Neuron (in vitro differentiated cells): ENCODE measurements at regions not wholly inside any gene's neighbourhood (a gene's known extent, or its start where the extent isn't known, plus 50 kb on each side); places are given as distances from the start of the nearest gene placed in this dataset.
"Not testable (repeated sequence)": the region's sequence is repeated elsewhere in the genome, so short reads cannot be mapped to it uniquely, and the experiment has no call there.

Source experiments
- H2AFZ ChIP-seq: one replicate; pipeline ENCODE4 v1.6.1; 2013; ENCODE audit warnings: low read depth, mild to moderate bottlenecking, inconsistent platforms, low read length, moderate library complexity
- H3K27me3 ChIP-seq: one replicate; pipeline ENCODE4 v1.6.1; 2013; ENCODE audit warnings: low read length; ENCODE audit not compliant: insufficient read depth
- H3K36me3 ChIP-seq: one replicate; pipeline ENCODE4 v1.6.1; 2013; ENCODE audit warnings: low read length; ENCODE audit not compliant: insufficient read depth
- H3K4me1 ChIP-seq: one replicate; pipeline ENCODE4 v1.6.1; 2013; ENCODE audit warnings: low read length; ENCODE audit not compliant: insufficient read depth
- H3K4me3 ChIP-seq: 2 replicates; pipeline ENCODE4 v1.5.1; 2013; ENCODE audit warnings: mild to moderate bottlenecking, low read length, moderate library complexity
- H3K9me3 ChIP-seq: one replicate; pipeline ENCODE4 v1.6.1; 2013; ENCODE audit warnings: low read length

DNA sequence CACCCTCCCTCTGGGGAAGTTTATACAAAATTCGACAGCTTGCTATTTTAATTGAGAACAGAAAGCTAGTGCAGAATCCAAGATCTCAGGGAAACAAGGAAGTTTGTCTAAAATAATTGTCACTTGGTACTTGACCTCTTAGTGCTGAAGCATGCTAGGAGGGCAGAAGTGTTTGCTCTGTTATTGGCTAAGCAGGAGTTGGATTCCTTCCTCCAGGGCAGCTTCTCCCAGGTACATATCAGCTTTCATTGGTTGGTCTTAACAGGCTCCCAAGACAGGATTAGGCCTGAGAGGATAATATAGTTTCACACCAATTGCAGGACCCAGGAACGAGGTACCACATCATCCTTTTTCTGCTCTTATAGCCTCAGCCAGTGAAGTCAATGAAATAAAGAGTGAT lies 432.8 kb downstream of the IRX1 start:
- Histone ChIP-seq H3K4me1 (peaks cover 21% of the 10 kb centered on the region), H3K4me3 (no peak overlapping the region), H3K27me3 (no peaks in the 10 kb centered on the region), H3K36me3 (no peaks in the 10 kb centered on the region), H3K9me3 (no peaks in the 10 kb centered on the region), H2AFZ (no peak overlapping the region)

DNA sequence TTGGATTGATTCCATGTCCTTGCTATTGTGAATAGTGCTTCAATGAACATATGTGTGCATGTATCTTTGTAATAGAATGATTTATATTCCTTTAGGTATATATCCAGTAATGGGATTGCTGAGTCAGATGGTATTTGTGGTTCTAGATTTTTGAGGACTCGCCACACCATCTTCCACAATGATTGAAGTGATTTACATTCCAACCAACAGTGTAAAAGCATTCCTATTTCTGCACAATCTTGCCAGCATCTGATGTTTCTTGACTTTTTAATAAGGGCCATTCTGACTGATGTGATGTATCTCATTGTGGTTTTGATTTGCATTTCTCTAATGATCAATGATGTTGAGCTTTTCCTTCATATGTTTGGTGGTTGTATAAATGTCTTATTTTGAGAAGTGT lies 437.9 kb downstream of the IRX1 start:
- not testable (repeated sequence) for H3K36me3 ChIP-seq, H3K9me3 ChIP-seq, H3K4me3 ChIP-seq, H3K27me3 ChIP-seq, H3K4me1 ChIP-seq, H2AFZ ChIP-seq

DNA sequence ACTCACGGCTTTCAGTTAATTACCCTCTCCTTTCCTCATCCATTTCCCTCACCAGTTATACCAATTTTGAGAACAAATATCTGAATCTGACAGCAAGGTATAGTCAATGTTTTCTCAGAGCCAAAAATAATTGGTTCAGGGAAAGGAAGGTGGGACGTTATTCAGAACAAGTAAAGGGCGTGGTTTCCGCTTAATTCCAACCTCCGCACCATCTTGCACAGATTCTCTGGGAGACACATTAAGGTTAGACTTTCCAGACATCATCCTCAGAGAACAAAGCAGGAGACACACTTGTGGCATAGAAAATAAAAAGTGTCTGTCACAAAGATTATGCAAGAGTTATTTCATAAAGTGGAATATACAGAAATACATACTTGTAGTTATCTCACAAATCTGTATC lies 441.2 kb downstream of the IRX1 start:
- H3K36me3 ChIP-seq: no peaks in the 10 kb centered on the region
- H3K27me3 ChIP-seq: no peaks in the 10 kb centered on the region
- no peak overlapping the region for H2AFZ ChIP-seq
- no peak overlapping the region for H3K4me3 ChIP-seq
- peaks cover 3% of the 10 kb centered on the region for H3K4me1 ChIP-seq
- H3K9me3 ChIP-seq: no peaks in the 10 kb centered on the region

DNA sequence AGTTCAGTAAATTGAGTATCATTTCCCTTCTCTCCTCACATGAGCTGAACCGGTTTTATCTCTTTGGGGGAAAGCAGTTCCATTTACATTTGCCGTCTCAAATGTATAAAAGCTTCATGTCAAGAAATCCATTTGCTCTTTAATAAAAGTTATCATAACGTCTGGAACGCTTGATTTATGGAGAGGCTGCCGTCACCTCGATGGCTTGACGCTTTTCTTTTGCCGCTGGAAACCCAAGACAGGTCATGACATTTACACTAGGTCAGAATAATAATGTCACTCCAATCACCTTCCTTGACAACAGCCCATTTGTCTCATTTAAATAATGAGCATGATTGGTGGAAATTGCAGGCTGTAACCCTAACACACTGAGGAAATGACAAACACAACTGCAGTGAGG lies 443.4 kb downstream of the IRX1 start:
- Histone ChIP-seq H3K27me3 (no peaks in the 10 kb centered on the region), H3K36me3 (no peaks in the 10 kb centered on the region), H3K9me3 (no peaks in the 10 kb centered on the region), H3K4me3 (no peak overlapping the region), H2AFZ (no peak overlapping the region), H3K4me1 (peaks cover 3% of the 10 kb centered on the region)

DNA sequence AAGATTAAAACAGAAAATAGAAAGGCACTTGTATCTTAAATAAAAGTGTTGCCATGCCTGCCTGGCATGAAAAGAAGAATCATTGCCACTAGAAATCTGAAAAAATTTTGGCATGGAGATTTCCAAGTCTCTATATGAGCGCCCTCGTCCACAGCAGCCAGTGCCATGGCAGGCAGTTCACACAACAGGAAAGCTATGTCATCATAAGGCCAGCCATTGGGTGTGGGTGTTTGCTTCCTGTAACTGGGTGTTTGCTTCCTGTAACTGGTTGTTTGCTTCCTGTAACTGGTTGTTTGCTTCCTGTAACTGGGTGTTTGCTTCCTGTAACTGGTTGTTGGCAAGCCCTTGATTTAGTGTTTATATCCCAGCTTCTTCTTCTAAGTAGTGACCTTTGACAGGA lies 446.7 kb downstream of the IRX1 start:
- H3K4me1 ChIP-seq: peaks cover 3% of the 10 kb centered on the region

DNA sequence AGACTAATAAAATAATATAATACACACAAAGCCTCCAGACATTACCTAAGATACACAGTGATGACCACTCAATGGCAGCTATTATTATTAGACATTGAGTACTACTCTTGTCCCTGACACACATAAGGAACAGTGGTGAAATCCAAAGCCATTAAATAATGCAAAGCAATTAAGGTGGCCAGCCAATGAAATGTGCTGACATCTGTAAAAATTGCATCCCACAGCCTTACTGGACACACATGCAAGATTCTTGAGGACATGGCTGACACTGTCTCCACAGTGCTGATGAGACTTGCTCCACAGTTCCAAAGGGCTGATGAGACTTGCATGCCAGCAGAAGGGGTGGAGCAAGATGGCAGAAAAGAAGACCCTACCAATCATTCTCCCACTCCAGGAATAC lies 447.5 kb downstream of the IRX1 start:
- Histone ChIP-seq H3K27me3 (no peaks in the 10 kb centered on the region), H3K36me3 (no peaks in the 10 kb centered on the region), H3K4me1 (peaks cover 4% of the 10 kb centered on the region), H3K4me3 (no peak overlapping the region), H2AFZ (no peak overlapping the region), H3K9me3 (no peaks in the 10 kb centered on the region)

More for the DNA sequence above, 446.7 kb downstream of the IRX1 start:
- no peaks in the 10 kb centered on the region for H3K27me3 ChIP-seq
- H3K9me3 ChIP-seq: no peaks in the 10 kb centered on the region
- no peak overlapping the region for H3K4me3 ChIP-seq
- H3K36me3 ChIP-seq: no peaks in the 10 kb centered on the region
- no peak overlapping the region for H2AFZ ChIP-seq

DNA sequence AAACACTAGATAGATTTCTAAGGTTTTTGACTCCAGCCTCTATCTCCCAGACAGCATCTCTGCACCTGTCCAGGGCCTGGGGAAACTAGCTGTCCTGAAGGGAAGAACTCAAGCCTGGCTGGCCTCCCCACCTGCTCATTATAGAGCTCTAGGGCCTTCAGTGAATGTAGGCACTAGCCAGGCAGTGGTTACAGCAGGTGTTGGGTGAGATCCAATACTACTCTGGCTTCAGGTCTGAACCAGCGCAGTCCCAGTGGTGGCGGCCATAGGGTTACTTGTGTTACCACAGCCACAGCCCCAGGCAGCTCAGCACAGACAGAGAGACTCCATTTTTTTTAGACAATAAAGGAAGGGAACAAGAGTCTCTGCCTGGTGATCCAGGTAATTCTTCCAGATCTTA lies 449.2 kb downstream of the IRX1 start:
- H3K4me1 ChIP-seq: peaks cover 15% of the 10 kb centered on the region
- H3K4me3 ChIP-seq: no peak overlapping the region
- no peaks in the 10 kb centered on the region for H3K36me3 ChIP-seq
- no peaks in the 10 kb centered on the region for H3K9me3 ChIP-seq
- no peak overlapping the region for H2AFZ ChIP-seq
- H3K27me3 ChIP-seq: no peaks in the 10 kb centered on the region

DNA sequence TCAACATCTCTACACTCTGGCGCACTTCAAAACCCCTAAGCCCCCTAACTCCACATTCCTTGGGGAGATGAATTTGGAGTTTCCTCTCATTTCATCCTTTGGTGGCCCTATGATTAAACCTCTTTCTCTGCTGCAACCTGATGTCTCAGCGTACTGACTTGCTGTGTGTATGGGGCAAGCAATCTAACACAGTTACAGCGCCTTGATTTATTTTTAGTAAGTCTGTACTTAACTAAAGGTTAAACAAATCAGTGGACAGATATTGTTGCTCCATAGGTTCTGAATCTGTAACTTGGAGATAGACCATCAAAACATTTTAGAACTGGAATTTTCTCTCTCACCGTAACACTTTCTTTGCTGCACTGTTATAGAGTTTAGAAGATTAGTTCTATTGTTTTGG lies 452.8 kb downstream of the IRX1 start:
- Histone ChIP-seq H3K4me1 (peaks cover 25% of the 10 kb centered on the region), H3K27me3 (no peaks in the 10 kb centered on the region), H3K9me3 (no peaks in the 10 kb centered on the region), H3K36me3 (no peaks in the 10 kb centered on the region), H2AFZ (no peak overlapping the region), H3K4me3 (no peak overlapping the region)

DNA sequence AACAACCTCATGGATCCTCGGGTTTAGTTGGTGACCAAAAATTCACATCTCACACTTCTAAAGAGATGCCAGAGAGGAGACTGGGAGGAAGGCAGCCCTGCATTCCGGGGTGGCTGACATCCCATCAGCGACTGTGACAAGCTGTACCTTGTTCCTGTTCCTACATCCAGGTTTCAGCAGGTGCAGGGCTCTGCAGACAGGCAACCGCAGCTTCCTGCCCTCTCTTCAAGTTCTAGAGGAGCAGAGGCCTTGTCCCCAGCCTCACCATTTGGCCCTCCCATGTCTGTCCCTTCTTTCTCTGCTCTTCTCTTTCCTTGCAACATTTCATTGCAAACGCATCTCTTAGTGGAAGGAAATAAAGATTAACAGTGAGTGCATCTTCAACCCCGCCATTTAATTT lies 454.6 kb downstream of the IRX1 start:
- H3K27me3 ChIP-seq: no peaks in the 10 kb centered on the region
- no peaks in the 10 kb centered on the region for H3K9me3 ChIP-seq
- H3K36me3 ChIP-seq: no peaks in the 10 kb centered on the region
- peaks cover 30% of the 10 kb centered on the region for H3K4me1 ChIP-seq
- no peak overlapping the region for H3K4me3 ChIP-seq
- H2AFZ ChIP-seq: no peak overlapping the region

DNA sequence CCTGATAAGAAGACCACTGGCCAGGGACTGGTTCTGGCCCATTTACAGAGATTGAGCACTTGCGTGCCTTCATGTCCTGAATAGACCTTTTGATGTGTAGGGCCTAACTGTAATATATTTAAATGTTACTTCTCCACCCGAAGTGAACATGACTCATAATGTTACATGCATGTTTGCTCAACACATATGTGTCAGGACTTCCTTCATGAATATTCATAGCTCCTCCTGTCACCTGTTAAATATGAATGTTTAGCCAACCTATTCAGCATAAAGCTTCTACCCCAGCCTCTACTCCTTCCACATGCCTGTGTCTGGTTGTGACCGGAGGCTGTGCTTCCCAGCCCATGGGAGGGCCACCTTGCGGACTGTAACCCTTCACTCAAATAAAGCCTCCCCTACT lies 457.5 kb downstream of the IRX1 start:
- H2AFZ ChIP-seq: no peak overlapping the region
- H3K4me3 ChIP-seq: no peak overlapping the region
- H3K27me3 ChIP-seq: no peaks in the 10 kb centered on the region

DNA sequence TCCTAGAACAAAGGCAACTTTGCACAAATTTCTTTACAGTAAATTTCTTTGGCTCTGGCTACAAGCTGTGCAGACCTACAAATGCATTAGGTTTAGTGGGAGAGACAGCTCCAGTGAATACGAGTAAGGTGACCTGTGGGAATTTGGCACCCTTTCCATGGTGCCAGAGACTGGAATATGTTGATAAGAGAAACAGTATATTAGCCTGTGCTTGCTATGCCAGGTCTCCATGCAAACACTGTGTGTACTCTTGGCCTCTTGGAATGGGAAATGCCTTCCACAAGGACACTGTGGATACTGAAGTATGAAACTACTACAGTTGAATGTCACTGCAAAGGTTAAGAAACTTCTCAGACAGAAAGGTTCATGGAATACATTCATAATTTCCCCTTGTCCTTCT lies 458.5 kb downstream of the IRX1 start:
- no peaks in the 10 kb centered on the region for H3K36me3 ChIP-seq
- H2AFZ ChIP-seq: no peak overlapping the region
- H3K9me3 ChIP-seq: no peaks in the 10 kb centered on the region
- H3K4me1 ChIP-seq: peaks cover 20% of the 10 kb centered on the region
- no peaks in the 10 kb centered on the region for H3K27me3 ChIP-seq
- H3K4me3 ChIP-seq: no peak overlapping the region

More for the DNA sequence above, 457.5 kb downstream of the IRX1 start:
- H3K4me1 ChIP-seq: peaks cover 29% of the 10 kb centered on the region
- H3K9me3 ChIP-seq: no peaks in the 10 kb centered on the region
- H3K36me3 ChIP-seq: no peaks in the 10 kb centered on the region

DNA sequence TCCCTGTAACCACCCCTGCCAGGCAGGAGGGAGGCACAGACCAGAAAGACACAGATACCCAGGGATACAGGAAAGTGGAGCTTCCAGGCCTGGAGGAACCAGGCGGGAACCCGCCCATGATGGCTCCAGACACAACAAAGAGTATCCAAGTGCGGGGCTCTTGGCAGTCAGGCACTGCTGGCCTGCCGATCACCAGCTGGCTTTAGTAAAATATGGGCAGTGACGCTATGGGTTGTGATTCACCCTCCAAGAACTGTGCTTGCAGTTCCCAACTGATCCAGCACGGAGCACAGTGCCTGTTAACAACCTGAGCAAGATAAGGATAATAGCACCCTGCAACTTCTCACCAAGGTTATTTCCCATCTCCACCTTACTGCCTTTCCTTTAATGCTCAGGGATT lies 463.3 kb downstream of the IRX1 start:
- no peaks in the 10 kb centered on the region for H3K27me3 ChIP-seq
- no peak overlapping the region for H2AFZ ChIP-seq
- no peak overlapping the region for H3K4me3 ChIP-seq
- no peaks in the 10 kb centered on the region for H3K36me3 ChIP-seq
- H3K4me1 ChIP-seq: no peaks in the 10 kb centered on the region
- no peaks in the 10 kb centered on the region for H3K9me3 ChIP-seq

DNA sequence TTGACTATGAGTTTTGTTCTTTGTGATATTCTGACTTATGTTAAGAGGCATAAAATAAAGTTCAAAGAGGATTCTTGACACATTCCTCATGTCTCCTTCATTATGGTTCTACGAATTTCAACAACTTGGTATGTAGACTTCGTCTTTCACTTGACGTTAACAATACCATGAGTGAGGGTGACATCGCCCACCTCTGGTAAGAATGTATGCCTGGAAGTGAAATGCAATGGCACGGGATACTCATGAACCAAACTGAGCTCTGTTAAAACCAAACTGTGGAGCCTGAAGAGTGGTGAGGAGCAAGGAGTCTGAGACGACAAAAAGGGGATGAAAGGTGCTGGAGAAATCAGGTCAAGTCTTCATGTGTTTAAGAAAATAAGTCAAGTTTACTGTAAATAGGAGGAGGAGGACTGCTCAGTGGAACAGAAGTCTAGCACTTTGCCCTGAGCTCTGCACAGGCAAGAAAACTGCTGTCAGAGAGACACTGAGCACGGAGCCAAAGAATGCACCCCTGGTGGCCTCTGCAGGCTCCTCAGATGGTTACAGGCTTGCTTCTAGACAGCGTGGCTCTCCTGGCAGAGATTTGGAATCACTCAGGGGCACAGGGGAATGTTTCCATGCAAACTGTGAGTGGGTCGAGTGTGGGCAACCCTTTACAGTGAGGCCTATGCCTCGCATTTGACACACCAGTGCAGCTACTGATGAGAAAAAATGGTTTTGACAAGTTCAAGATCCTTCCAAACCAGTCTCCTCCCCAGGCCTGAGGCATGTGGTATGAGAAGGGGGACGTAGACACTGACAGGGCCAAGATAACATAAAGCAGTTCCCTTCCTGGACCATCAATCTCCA lies 470.1 kb downstream of the IRX1 start:
- H2AFZ ChIP-seq: no peak overlapping the region
- no peaks in the 10 kb centered on the region for H3K9me3 ChIP-seq
- H3K27me3 ChIP-seq: no peaks in the 10 kb centered on the region
- H3K4me3 ChIP-seq: no peak overlapping the region
- H3K36me3 ChIP-seq: no peaks in the 10 kb centered on the region
- H3K4me1 ChIP-seq: no peaks in the 10 kb centered on the region

DNA sequence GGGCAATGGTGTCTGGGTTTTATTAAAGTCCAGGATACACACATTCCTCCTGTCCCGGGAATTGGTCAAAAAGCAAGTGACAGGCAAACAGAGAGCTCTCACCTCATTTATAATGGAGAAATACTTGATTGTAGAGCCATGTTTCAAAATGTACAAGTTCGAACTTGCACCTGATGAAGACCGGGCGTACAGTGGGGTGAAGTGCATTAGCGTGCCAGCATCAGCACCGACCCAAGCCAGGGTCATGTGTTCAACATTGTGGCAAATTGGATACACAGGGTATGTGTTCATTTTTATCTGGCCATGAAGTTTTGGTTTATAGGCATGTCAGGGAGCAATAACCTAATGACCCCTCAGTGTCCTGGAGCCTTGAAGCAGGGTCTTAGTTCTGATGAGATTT lies 472.5 kb downstream of the IRX1 start:
- no peaks in the 10 kb centered on the region for H3K4me1 ChIP-seq
- no peaks in the 10 kb centered on the region for H3K36me3 ChIP-seq
- no peaks in the 10 kb centered on the region for H3K9me3 ChIP-seq
- no peaks in the 10 kb centered on the region for H3K27me3 ChIP-seq
- no peak overlapping the region for H2AFZ ChIP-seq
- H3K4me3 ChIP-seq: no peak overlapping the region
